ENCODE measurements at regions not wholly inside any gene's neighbourhood (a gene's known extent, or its start where the extent isn't known, plus 50 kb on each side); places are given as distances from the start of the nearest gene placed in this dataset.

DNA sequence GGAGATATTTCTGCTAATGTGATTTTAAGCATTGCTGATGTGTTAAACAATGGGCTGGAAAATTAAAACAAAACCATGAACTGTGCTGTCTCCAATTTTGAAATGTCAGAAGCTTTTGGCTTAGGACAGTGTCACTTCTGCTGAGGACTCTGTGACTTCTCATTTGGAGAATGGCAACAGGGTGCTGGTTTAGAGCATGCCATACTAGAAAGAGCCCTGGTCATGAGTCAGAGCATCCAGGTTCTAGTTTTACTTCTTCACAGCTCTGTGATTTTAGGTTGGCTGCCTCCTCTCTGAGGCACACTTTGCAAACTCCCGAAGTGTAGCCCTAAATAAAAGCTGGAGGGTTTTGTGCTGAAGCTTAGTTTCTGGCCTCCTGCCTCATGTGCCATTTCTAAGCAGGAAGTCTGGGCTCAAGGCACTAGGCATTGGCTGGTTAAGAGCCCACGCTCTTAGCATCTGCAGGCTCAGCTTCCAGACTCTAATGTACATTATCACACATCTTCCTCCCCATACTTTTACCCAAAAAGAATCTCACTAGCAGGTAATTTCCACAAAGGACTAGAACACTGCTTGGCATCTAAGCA lies 193.8 kb downstream of the CNTN3 start:
- TF ChIP-seq, protein P1, sequence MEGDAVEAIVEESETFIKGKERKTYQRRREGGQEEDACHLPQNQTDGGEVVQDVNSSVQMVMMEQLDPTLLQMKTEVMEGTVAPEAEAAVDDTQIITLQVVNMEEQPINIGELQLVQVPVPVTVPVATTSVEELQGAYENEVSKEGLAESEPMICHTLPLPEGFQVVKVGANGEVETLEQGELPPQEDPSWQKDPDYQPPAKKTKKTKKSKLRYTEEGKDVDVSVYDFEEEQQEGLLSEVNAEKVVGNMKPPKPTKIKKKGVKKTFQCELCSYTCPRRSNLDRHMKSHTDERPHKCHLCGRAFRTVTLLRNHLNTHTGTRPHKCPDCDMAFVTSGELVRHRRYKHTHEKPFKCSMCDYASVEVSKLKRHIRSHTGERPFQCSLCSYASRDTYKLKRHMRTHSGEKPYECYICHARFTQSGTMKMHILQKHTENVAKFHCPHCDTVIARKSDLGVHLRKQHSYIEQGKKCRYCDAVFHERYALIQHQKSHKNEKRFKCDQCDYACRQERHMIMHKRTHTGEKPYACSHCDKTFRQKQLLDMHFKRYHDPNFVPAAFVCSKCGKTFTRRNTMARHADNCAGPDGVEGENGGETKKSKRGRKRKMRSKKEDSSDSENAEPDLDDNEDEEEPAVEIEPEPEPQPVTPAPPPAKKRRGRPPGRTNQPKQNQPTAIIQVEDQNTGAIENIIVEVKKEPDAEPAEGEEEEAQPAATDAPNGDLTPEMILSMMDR (IDR thresholded peaks at IDR 0.05): no peak
- TF ChIP-seq POLR2A (IDR thresholded peaks at IDR 0.05): no peak
- TF ChIP-seq POLR2AphosphoS5 (IDR thresholded peaks at IDR 0.05): no peak
- TF ChIP-seq EP300 (IDR thresholded peaks at IDR 0.05): no peak

Measured in upper lobe of left lung (tissue), 4 donors.